ENCODE measurements at regions not wholly inside any gene's neighbourhood (a gene's known extent, or its start where the extent isn't known, plus 50 kb on each side); places are given as distances from the start of the nearest gene placed in this dataset.
"Not testable (repeated sequence)": the region's sequence is repeated elsewhere in the genome, so short reads cannot be mapped to it uniquely, and the experiment has no call there.

DNA sequence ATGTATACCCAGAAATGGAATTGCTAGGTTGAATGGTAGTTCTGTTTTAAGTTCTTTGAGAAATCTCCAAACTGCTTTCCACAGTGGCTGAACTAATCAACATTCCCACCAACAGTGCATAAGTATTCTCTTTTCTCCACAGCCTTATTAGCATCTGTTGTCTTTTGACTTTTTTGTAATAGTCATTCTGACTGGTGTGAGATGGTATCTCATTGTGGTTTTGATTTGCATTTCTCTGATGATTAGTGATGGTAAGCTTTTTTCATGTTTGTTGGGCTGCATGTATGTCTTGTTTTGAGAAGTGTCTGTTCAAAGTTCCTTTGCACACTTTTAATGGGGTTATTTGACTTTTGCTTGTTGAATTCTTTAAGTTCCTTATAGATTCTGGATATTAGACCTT is 52.4 kb upstream of the EHHADH start:
- DNase-seq, result not testable (repeated sequence)

DNA sequence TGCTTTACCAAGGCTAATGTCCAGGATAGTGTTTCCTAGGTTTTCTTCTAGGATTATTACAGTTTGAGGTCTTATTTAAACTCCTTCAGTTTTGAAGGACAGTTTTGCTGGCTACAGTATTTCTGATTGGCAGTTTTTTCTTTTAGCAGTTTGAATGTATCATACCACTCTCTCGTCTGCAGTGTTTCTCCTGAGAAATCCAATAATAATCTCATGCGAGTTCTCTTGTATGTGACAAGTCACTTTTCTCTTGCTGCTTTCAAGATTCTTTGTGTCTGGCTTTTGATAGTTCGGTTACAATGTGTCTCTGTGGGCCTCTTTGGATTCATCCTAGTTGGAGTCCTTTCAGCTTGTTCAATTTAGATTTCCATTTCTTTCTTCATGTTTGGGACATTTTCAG is 53.0 kb upstream of the EHHADH start:
- no peak for DNase-seq

DNA sequence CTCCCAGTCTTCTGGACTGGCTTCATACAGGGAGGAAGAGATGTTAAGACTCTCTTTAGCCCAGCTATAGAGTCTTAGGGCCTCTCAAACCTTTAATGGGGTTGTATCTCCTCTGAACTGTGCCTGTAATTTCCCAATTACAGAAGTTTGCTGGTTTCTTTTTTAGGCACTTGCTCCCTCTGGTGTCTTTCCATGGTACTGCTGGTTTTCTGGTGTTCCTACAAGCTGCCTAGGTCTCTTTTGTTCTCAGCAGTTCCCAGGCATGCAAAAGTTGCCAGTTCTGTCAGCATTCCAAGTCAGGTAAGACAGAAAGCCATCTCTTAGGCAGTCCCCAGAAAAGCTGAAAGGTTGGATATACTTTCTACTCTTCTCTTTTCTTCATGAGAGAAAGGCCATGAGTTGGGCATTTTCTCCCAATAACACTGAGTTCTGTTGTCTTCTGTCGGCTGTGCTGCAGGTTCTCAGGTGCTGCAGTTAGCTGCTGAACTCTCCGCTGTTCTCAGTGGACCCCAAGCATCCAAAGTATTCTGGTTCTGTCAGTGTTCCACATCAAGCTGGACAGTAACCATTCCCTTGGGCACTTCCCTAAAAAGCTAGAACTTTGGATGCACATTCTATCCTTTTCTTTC is 54.4 kb upstream of the EHHADH start:
- DNase-seq, result peak; percentile 9

DNA sequence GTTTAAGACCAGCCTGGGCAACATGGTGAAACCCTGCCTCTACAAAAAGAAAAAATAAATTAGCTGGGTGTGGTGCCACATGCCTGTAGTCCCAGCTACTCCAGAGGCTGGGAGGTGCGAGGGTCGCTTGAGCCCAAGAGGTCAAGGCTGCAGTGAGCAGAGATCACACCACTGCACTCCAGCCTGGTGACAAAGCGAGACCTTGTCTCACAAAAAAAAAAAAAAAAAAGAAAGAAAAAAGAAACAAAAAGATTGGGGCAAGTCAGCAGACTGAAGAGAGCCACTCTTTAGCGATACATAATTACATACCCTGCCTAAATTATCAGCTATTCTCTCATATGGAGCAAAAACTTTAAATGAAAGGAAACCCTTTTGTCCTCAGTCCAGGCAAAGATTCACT is 53.6 kb upstream of the MAP3K13 start:
- no peak for DNase-seq

DNA sequence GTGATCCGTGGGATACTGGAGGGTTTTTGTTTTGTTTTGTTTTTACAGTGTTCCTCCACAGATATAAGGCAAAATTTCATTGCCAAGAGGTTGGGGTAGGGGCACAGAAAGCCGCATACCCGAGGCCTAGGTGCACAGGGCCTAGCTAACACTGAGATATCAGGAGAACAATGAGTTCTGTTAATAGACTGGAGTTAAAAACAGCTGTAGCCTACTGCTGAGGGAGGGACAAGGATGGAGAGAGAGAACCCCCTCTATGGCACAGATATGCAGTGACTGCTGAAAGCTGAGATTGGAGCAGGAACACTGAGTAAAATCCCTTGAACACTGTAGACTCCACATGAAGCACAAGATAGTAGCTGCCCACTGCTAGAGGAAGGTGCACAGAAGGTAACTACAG is 53.1 kb upstream of the MAP3K13 start:
- no peak for DNase-seq

DNA sequence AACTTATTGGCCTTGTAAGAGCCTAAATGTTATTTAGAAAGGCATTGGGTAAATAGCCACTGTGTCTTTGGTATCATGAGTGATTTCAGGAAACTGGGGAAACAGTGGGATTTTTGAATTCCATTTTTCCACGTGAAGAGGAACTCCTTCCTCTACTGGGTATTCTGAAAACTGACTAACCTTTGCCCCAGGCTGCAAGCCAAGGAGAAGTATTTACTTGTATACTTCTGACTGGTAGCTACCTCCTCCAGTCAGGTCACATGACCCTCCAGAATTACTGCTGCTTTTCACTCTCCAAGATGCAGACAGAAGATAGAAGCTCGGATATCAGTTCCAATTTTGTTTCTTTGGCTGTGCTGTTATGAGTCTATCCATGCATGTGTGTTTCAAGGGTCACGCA is 50.9 kb upstream of the MAP3K13 start:
- DNase-seq, result no peak

Measured in NCI-H2029 (cell line).